ENCODE measurements at regions not wholly inside any gene's neighbourhood (a gene's known extent, or its start where the extent isn't known, plus 50 kb on each side); places are given as distances from the start of the nearest gene placed in this dataset.

GRCh38 chr18:45482286-45482685, 133.0 kb upstream of the SLC14A2 start:
- no peak for TF ChIP-seq CTCF (IDR thresholded peaks at IDR 0.05 in 4 of 5, conservative IDR thresholded peaks at IDR 0.05 in 1 of 5)
- TF ChIP-seq POLR2A (IDR thresholded peaks at IDR 0.05) = no peak
